Epithelial cell of esophagus (primary cell): ENCODE measurements at regions not wholly inside any gene's neighbourhood (a gene's known extent, or its start where the extent isn't known, plus 50 kb on each side); places are given as distances from the start of the nearest gene placed in this dataset.

Experiments used
- DNase-seq: peaks from one replicate; pipeline ENCODE4 v3.0.0; 2010; ENCODE audit warnings: low read depth
- H3K4me3 ChIP-seq: 2 replicates; pipeline ENCODE4 v1.5.1; 2011; ENCODE audit warnings: mild to moderate bottlenecking, low read length, control low read depth
- TF ChIP-seq, protein P1 (sequence below): IDR thresholded peaks from 2 replicates; pipeline ENCODE4 v1.5.1; 2011; ENCODE audit warnings: low read depth, mild to moderate bottlenecking, low read length, control low read depth, inconsistent platforms; ENCODE audit not compliant: insufficient read depth; ENCODE audit errors: missing control alignments

DNA sequence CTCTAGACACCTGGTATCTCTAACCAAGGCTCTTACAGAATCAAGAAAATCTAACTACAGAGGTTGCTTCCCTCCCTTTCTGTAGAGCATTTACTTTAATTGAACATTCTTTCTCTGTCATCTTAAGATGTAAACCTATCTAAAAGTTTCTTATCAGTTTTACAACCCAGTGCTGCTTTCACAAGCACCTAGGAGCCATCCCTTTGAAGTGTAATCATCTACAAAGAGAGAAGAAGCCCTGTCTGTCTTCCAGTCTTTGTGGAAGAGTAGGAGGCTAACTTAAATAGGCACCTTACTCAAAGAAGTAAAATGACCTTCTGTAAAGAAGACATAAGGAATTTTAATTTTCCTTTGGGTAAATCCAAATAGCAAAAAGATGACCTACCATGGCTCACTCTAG is 763.9 kb upstream of the LRFN5 start:
- H3K4me3 ChIP-seq = no peak overlapping the region
- DNase-seq = no peak
- TF ChIP-seq, protein P1, sequence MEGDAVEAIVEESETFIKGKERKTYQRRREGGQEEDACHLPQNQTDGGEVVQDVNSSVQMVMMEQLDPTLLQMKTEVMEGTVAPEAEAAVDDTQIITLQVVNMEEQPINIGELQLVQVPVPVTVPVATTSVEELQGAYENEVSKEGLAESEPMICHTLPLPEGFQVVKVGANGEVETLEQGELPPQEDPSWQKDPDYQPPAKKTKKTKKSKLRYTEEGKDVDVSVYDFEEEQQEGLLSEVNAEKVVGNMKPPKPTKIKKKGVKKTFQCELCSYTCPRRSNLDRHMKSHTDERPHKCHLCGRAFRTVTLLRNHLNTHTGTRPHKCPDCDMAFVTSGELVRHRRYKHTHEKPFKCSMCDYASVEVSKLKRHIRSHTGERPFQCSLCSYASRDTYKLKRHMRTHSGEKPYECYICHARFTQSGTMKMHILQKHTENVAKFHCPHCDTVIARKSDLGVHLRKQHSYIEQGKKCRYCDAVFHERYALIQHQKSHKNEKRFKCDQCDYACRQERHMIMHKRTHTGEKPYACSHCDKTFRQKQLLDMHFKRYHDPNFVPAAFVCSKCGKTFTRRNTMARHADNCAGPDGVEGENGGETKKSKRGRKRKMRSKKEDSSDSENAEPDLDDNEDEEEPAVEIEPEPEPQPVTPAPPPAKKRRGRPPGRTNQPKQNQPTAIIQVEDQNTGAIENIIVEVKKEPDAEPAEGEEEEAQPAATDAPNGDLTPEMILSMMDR = no peak

DNA sequence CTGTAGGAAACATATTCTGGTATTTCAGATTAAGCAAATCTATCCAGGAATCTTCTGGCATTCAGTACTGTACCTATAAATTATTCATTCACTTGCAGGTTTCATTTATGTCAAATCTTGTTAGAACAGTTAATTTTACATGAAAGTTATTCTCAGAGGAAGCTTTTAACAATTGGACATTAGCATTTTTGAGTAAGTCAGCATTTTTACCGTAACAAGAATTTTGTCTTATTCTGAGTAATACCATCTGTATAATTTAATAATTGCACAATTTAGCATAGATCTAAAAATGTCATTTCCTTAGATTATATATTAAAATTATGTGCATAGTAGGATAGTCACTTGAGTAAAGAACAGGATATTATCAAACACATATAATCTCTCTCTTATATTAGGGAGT is 764.8 kb upstream of the LRFN5 start:
- TF ChIP-seq, protein P1 = no peak
- no peak overlapping the region for H3K4me3 ChIP-seq
- DNase-seq = no peak

DNA sequence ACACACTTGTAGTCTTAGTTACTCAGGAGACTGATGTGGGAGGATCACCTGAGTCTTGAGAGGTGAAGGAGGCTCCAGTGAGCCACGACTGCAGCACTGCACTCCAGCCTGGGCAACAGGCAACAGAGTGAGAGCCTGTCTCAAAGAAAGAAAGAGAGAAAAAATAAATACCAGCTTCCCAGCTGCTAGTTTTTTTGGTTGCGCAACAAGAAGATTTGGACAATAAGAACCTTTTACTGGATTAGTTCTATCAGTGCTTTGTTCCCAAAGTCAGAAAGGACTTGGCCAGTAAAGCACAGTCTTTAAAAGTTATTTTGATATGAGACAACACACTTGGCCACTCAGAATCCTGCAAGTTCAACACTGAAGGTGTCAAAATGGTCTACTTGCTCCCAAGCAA is 768.1 kb upstream of the LRFN5 start:
- TF ChIP-seq, protein P1 = no peak

DNA sequence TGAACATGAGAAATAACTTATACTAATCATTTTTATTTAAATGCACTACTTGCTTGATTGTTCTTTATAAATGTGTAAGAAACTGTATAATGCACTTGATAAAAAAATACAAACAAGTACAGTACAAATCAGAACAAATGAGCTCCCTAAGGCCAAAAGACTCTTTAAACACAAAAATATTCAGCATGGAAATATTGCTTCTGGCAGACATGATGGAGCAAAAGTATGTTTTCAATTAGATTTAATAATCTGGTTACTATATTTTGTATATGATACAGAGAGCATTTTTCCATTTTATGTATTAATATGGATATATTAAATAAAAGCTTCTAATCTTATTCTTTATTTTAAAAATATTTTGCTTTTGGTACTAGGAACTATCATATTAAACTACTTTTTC is 800.2 kb upstream of the LRFN5 start:
- TF ChIP-seq, protein P1 = no peak
- no peak overlapping the region for H3K4me3 ChIP-seq
- no peak for DNase-seq

More for the DNA sequence above, 768.1 kb upstream of the LRFN5 start:
- no peak for DNase-seq
- no peak overlapping the region for H3K4me3 ChIP-seq

DNA sequence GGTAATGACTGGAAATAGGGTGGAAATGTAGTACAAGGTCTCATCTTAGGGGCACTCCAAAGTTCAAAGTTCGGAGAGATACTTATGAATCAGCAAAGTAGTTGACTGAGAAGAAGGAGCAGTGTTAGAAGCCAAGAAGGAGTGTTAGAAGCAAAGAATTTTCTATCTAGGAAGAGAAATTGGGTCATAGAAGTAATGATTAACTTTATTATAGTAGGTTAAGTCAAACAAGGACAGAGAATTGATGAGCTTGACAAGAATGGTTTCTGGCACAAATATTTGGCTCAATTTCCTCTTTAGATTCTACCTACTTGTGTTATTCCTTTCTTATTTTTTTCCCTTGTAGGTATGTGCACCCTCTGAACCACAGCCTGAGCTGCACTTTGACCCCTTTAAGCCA is 810.5 kb upstream of the LRFN5 start:
- H3K4me3 ChIP-seq = no peak overlapping the region
- no peak for DNase-seq
- TF ChIP-seq, protein P1 = no peak

DNA sequence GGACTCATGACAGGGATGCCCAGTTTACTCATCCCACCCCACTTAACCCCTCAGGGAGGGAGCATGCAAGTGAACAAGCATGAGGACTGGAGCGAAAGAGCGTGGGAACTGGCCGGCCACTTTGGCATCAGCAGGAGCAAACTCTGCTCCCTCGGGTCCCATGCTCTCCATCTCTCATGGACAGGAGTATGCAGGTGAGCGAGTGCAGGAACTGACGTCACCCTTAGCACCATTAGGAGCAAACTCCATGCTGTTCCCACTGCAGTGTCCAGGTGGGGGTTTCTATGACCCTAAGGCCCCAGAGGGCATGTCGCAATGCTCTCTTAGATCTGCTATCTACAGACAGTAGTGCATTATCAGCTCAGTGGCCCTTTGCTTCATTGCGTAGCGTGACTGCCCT is 821.8 kb upstream of the LRFN5 start:
- no peak overlapping the region for H3K4me3 ChIP-seq
- no peak for DNase-seq
- TF ChIP-seq, protein P1 = no peak

DNA sequence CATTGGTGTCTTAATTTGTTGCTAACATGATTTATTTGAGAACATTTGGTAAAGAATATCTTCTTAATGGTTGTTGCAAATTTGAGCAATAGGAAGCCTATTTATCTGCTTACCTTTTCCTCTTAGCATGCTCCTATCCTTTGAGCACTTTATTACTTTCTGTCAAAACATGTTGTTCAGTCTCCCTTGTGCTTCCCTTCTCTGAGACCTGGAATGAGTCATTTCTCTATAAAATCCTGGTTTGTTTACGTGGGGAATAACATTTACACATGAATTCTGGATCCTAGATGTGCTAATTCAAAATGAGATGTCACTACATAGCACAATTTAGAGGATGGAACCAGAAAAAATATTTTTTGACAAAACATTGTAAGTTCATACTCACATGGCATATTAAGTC is 844.0 kb upstream of the LRFN5 start:
- no peak for DNase-seq
- TF ChIP-seq, protein P1 = no peak
- H3K4me3 ChIP-seq = no peak overlapping the region
